Gastroesophageal sphincter (tissue), 4 donors: ENCODE measurements at regions not wholly inside any gene's neighbourhood (a gene's known extent, or its start where the extent isn't known, plus 50 kb on each side); places are given as distances from the start of the nearest gene placed in this dataset.

Experiments used
- ATAC-seq: fragments of 150-250 bp; one replicate; pipeline ENCODE4 v1.9.1; 2016; ENCODE audit warnings: mild to moderate bottlenecking, moderate library complexity
- H3K27ac ChIP-seq, 4 donors: fragments of 200-600 bp; sonication (generic) in 3 of 4; 1 replicate in 3 of 4; 2 replicates in 1 of 4; pipeline ENCODE4 v1.5.1; 2016 to 2019
- H3K27me3 ChIP-seq: fragments of 200-600 bp; sonication (generic); one replicate; pipeline ENCODE4 v1.5.1; 2019
- H3K36me3 ChIP-seq, 2 donors: fragments of 200-600 bp; sonication (generic); one replicate each; pipeline ENCODE4 v1.5.1; 2019; ENCODE audit warnings: control low read depth in 1 of 2
- H3K4me1 ChIP-seq, 3 donors: fragments of 200-600 bp; sonication (generic); 1 replicate in 2 of 3; 2 replicates in 1 of 3; pipeline ENCODE4 v1.5.1; 2016 to 2019; ENCODE audit warnings: control low read depth in 2 of 3
- H3K4me3 ChIP-seq, 2 donors: fragments of 200-600 bp; sonication (generic); one replicate each; pipeline ENCODE4 v1.5.1; 2019; ENCODE audit warnings: mild to moderate bottlenecking in 1 of 2, moderate library complexity in 1 of 2
- H3K9me3 ChIP-seq, 3 donors: fragments of 200-600 bp; sonication (generic); one replicate each; pipeline ENCODE4 v1.5.1; 2017 to 2019; ENCODE audit warnings: control low read depth in 2 of 3
- EP300 ChIP-seq: sonication (generic); formaldehyde crosslinking; IDR thresholded peaks from one replicate; pipeline ENCODE4 v1.6.1; 2017; ENCODE audit warnings: antibody characterized with exemption, mild to moderate bottlenecking
- POLR2A ChIP-seq, 2 donors: fragments of 450-650 bp; IDR thresholded peaks; one replicate each; pipeline ENCODE4 v1.6.1; 2017; ENCODE audit warnings: antibody characterized with exemption in 2 of 2, mild to moderate bottlenecking in 2 of 2, moderate library complexity in 1 of 2
- POLR2AphosphoS5 ChIP-seq: sonication (generic); formaldehyde crosslinking; IDR thresholded peaks from one replicate; pipeline ENCODE4 v1.6.1; 2017; ENCODE audit warnings: antibody characterized with exemption
- WGBS, 2 donors: methylation state at CpG; one replicate each; pipeline ENCODE4 v1.1.5; 2018; ENCODE audit warnings: low coverage in 1 of 2; 5-methylcytosine and 5-hydroxymethylcytosine counted together
- TF ChIP-seq, protein P1 (sequence below), 4 experiments: fragments of 200-600 bp in 2 of 4; fragments of 450-650 bp in 2 of 4; sonication (generic) in 1 of 4; IDR thresholded peaks; one replicate each; pipeline ENCODE4 v1.5.1; 2017 to 2019; ENCODE audit warnings: antibody characterized with exemption in 4 of 4, mild to moderate bottlenecking in 2 of 4, moderate library complexity in 2 of 4

DNA sequence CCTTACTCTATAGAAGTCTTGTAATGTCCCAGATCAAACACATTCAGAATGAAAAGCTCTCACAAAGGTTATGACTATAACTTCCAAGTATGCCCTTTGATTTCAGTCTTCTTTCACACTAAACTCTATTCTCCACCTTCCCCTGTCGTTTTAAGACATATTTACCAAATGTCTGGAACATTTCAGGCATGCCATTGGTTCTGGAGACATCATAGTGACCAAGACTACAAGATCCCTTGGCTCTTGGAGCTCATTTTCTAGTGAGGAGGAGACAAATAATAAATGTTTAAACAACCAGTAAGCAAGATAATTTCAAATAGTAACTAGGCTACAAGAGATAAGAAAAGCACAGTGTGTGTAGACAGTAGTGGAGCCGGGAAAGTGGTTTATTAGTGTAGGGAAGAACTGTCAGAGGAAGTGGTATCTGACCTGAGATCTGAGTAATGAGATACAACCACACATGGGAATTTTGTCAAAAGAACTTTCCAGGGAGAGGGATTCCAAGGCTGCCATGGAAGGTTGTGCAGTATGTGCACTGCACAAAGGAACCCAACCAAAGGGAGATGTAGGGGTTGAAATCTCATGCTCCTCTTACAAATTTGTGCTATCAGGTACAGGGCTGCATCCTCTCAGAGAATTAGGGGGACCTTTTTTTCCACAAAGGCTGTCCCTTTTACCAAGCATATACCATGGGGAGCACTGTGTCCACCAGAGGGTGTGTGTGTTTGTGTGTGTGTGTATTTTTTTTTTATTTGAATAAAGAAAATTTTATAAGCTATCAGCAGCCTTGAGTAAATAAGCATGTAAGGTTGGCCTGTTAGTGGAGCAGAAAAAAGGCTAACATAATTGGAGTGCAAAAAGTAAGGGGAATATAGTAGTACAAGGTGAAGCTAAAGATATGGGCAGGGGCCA lies 1279.1 kb upstream of the WWC1 start:
- Histone ChIP-seq H3K27ac (no peak overlapping the region), H3K27me3 (no peaks in the 10 kb centered on the region), H3K4me1 (no peaks in the 10 kb centered on the region), H3K9me3 (no peaks in the 10 kb centered on the region), H3K36me3 (no peaks in the 10 kb centered on the region), H3K4me3 (no peak overlapping the region)
- TF ChIP-seq POLR2AphosphoS5 = no peak
- no peak for ATAC-seq
- WGBS, 2 donors = 31% methylated on average over 2 of the region's 2 CpGs; no CpG with 5 or more reads in 1 of the 2 donors

DNA sequence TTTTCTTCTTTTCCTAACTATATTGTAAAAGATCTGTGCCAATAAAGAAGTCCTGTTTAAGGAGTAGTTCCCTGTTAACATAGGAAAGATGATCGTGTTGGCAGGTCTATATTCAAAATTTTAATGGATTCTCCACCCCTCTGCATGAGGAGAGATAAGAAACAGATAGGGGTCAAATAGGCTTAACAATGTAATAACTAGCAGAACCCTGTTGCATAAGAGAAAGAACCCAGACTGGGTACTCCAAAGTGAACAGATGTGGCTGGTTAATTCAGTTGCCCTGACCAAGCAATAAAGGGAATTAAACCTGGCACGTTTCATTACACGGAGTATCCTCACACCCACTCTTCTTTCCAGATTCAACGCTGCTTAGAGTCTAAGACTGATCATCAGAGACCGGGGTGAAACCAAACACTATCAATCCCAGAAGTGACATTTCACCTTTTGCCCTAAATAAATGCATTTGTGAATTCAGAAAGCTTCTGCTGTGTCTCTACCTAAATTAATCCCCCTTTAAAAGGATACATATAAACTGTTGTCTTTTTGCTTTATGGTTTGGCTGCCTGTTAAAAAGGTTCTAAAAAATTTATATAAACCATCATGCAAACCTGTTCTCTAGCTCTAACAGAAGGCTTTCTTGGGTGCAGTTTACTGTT lies 1276.9 kb upstream of the WWC1 start:
- H3K9me3 ChIP-seq = no peaks in the 10 kb centered on the region
- H3K4me3 ChIP-seq = no peak overlapping the region
- TF ChIP-seq, protein P1, sequence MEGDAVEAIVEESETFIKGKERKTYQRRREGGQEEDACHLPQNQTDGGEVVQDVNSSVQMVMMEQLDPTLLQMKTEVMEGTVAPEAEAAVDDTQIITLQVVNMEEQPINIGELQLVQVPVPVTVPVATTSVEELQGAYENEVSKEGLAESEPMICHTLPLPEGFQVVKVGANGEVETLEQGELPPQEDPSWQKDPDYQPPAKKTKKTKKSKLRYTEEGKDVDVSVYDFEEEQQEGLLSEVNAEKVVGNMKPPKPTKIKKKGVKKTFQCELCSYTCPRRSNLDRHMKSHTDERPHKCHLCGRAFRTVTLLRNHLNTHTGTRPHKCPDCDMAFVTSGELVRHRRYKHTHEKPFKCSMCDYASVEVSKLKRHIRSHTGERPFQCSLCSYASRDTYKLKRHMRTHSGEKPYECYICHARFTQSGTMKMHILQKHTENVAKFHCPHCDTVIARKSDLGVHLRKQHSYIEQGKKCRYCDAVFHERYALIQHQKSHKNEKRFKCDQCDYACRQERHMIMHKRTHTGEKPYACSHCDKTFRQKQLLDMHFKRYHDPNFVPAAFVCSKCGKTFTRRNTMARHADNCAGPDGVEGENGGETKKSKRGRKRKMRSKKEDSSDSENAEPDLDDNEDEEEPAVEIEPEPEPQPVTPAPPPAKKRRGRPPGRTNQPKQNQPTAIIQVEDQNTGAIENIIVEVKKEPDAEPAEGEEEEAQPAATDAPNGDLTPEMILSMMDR (IDR thresholded peaks at IDR 0.05) = no peak
- TF ChIP-seq POLR2A (IDR thresholded peaks at IDR 0.05) = no peak
- TF ChIP-seq POLR2AphosphoS5 = no peak
- no peak overlapping the region for H3K27ac ChIP-seq
- no peaks in the 10 kb centered on the region for H3K27me3 ChIP-seq
- WGBS, 2 donors = 23 to 30% methylated on average over 5 of the region's 5 CpGs
- H3K36me3 ChIP-seq = no peaks in the 10 kb centered on the region
- H3K4me1 ChIP-seq = no peaks in the 10 kb centered on the region
- ATAC-seq = no peak

DNA sequence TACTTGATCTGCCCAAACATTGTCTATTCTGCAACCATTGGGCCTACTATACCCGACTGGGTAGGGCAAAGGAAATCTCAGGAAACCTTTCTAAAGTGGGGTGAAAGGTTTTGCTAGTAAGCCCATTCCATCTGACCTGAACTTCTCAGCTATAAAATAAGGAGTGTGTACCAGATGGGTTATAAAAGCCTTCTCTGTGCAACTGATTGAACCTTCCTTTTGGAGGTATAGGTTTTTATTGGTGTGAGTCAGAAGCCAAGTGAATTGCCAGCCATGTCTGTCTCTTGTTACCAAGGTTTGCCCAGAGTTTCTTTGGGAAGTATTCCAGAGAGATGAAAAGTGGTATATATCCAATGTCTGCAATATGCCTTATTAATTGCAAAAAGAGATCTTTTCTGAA lies 1271.0 kb upstream of the WWC1 start:
- Histone ChIP-seq H3K9me3 (no peaks in the 10 kb centered on the region), H3K27ac (no peak overlapping the region), H3K27me3 (no peaks in the 10 kb centered on the region), H3K4me1 (no peaks in the 10 kb centered on the region), H3K36me3 (no peaks in the 10 kb centered on the region), H3K4me3 (no peak overlapping the region)
- TF ChIP-seq POLR2AphosphoS5 (no peak), POLR2A (IDR thresholded peaks at IDR 0.05) (no peak), EP300 (no peak)
- TF ChIP-seq, protein P1 (IDR thresholded peaks at IDR 0.05) = no peak
- ATAC-seq = no peak
- WGBS, 2 donors = no CpG with 5 or more reads among the region's 1 CpG

DNA sequence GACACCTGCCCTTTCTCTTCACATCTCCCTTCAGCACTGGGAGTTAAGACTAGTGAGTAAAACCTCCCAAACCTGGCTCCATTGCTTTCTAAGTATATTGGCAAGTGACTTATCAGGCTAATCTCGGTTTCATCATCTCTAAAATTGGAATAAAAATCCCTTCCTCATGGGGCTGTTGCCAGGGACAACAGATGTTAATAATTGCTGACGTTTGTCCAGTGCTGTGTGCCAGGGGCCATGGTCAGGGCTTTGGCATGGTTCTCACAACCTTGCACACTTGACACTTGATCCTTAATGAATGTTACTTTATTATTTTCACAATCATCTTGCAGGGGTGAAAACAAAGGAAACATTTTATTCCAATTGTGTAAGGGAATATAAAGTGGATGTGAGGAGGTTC lies 1262.0 kb upstream of the WWC1 start:
- Histone ChIP-seq H3K27ac (no peak overlapping the region), H3K27me3 (no peaks in the 10 kb centered on the region), H3K4me1 (no peaks in the 10 kb centered on the region), H3K36me3 (no peaks in the 10 kb centered on the region), H3K9me3 (no peaks in the 10 kb centered on the region), H3K4me3 (no peak overlapping the region)
- ATAC-seq = no peak
- TF ChIP-seq POLR2A (IDR thresholded peaks at IDR 0.05) (no peak), POLR2AphosphoS5 (no peak), EP300 (no peak)
- TF ChIP-seq, protein P1 (IDR thresholded peaks at IDR 0.05) = no peak
- WGBS, 2 donors = 22 to 28% methylated on average over 2 of the region's 2 CpGs

DNA sequence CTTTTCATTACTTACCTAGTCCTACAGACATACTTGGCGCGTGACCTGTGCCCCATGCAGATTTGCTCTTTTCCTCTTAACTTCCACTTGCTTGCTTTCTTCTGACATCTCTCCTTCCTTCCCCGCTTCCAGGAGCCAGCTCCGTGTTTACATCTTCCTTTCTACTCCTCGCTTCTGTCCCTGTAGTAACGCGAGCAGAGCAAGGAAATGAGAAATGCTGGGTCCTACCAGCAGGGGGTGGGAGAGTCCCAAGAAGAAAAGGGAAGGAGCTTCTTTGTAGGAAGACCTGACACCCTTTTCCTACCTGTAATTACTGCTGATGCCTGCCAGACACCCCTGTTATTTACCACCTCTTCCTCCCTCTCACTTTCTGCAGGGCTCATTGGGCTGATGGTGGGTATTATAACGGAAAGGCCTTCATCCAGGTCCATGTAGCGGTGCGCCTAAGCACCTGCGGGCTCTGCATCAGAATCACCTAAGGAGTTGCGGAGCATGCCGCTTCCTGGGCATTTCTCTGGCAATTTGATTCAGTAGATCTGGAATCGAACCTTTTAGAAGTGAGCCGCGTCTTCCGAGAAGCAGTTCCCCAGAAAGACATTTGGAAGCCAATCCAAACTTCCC lies 1260.8 kb upstream of the WWC1 start:
- H3K36me3 ChIP-seq = no peaks in the 10 kb centered on the region
- WGBS, 2 donors = 89 to 100% methylated on average over 6 to 14 of the region's 17 CpGs
- ATAC-seq = no peak

More for the DNA sequence above, 1260.8 kb upstream of the WWC1 start:
- Histone ChIP-seq H3K4me1 (no peaks in the 10 kb centered on the region), H3K27me3 (no peaks in the 10 kb centered on the region), H3K4me3 (no peak overlapping the region), H3K27ac (no peak overlapping the region), H3K9me3 (no peaks in the 10 kb centered on the region)
- no peak for TF ChIP-seq EP300
- TF ChIP-seq, protein P1 (IDR thresholded peaks at IDR 0.05) = peak in 2 of 4 experiments; percentile 30 to 47
- no peak for TF ChIP-seq POLR2A (IDR thresholded peaks at IDR 0.05)
